GM20431 (cell line): ENCODE measurements at regions not wholly inside any gene's neighbourhood (a gene's known extent, or its start where the extent isn't known, plus 50 kb on each side); places are given as distances from the start of the nearest gene placed in this dataset.
"Not testable (repeated sequence)": the region's sequence is repeated elsewhere in the genome, so short reads cannot be mapped to it uniquely, and the experiment has no call there.

ENCODE experiments used
- in situ Hi-C: fragments of 300-500 bp; cut with MseI, MboI; formaldehyde crosslinking; loops from one replicate; pipeline ENCODE4 v1.15.0; 2020; ENCODE audit warnings: low sequenced_read_pairs; ENCODE audit not compliant: unreplicated experiment

DNA sequence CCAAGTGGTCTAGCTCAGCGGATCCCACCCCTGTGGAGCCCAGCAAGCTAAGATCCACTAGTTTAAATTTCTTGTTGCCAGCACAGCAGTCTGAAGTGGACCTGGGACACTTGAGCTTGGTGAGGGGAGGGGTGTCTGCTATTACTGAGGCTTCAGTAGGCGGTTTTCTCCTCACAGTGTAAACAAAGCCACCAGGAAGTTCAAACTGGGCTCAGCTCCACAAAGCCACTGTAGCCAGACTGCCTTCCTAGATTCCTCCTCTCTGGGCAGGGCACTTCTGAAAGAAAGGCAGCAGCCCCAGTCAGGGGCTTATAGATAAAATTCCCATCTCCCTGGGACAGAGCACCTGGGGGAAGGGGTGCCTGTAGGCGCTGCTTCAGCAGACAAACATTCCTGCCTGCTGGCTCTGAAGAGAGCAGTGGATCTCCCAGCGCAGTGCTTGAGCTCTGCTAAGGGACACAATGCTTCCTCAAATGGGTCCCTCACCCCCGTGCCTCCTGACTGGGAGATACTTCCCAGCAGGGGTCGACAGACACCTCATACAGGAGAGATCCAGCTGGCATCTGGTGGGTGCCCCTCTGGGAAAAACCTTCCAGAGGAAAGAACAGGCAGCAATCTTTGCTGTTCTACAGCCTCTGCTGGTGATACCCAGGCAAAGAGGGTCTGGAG lies 148.6 kb upstream of the PDE4D start:
- in situ Hi-C loops, result not testable (repeated sequence)

DNA sequence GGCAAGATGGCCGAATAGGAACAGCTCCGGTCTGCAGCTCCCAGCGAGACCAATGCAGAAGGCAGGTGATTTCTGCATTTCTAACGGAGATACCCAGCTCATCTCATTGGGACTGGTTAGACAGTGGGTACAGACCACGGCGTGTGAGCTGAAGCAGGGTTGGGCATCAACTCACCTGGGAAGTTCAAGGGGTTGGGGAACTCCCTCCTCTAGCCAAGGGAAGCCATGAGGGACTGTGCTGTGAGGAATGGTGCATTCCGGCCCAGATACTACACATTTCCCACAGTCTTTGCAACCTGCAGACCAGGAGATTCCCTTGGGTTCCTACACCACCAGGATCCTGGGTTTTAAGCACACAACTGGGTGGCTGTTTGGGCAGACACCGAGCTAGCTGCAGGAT lies 148.0 kb upstream of the PDE4D start:
- in situ Hi-C loops, result not testable (repeated sequence)

DNA sequence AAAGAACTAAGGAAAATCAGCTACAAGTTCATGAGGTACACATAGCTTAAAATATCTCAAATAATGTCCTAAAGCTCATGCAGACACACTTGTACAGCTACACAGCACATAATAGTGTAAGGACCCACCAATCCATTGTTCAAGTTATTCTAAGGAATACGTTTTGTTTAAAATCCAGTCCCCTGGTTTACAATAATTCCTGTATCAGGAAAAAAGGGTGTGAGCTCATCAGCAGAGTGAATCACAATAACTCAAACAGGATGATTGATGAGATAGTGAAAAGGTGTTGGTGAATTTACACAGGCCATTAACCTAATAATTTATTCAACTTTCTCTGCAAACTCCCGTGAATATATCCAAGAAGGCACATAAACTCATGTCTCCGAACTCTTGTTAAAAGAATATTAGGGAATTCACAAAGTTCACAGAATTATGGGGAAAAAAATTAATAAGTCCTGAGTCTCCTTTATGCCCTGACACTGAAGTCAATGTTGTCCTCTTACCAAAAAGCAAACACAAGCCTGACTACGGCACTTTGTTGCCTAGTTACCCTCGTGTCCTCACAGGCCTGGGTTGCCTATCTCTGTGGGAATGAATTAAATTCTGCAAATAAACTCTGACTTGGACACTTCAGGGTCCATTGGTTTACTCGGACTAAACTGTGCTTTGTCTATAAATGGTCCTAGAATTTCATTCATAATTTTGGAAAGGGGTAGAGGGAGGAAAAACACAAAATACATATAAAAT lies 142.8 kb upstream of the PDE4D start:
- in situ Hi-C loops, result no loop called here

DNA sequence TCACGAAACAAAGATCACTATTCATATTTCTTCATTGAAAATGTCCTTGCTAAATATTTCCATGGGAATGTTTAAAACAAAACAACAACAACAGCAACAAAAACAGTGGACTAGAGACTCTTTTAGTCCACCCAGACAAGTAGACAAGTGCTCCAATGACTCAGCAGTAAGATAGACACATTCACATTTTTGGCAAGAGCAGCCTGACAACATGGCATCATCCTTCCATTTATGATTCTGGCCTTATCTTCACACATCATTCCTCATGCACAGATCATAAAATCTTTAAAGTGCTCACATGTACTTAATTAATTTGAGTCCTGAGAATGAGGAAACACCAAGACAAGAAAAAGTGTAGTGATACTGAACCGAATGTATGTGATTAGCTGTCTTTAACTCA lies 132.6 kb upstream of the PDE4D start:
- in situ Hi-C loops, result no loop called here

DNA sequence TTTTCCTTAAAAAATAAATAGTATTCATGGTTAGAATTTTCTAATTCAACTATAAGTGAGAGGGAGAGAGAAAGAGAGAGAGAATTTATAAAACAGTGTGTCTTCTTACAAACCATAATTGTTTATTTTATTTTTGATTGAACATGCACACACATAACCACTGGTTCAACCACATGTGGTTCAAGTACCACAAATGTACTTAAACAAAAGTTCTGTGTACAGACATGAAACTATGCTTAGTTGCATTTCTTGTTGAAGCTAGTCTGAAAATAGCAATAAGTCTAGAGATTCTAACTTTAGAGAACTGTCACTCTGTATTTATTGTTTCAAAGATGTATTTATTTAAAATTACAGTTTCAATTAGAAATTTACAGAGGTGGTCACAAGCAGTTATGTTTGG lies 130.6 kb upstream of the PDE4D start:
- in situ Hi-C loops, result no loop called here

DNA sequence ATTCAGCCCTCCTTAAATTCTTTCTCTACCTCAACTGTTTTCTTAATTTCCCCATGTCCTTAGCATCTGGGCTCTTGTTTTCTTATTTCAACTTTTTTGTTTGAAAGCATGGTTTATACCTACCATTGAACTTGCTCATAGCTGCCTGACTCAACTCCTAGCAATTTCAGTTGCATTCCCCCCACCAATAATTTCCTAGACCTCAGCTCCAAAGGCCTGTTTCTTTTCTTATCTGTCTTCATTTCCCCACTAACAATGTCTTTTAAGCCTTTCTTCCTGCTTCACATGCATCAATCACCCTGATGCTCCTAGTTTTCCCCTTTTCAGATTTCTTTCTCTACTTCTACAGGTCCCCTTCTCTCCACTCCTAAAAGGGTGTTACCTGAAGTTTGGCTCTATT lies 129.7 kb upstream of the PDE4D start:
- in situ Hi-C loops, result no loop called here

DNA sequence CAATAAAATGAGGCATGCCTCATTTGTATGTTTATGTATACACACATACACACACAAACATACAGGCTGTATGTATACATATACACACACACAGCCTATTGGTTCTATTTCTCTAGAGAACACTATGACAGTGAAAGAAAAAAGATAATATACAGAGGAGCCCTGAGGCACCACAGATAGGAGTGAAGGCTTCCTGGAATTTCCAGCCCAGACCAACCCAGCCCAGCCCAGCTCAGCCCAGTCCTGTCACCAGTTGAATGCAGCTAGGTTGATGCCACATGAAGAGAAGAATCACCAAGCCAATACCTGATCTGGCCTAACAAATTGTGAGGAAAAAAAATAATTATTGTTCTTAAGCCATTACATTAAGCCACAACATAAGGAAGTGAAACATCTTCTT lies 126.9 kb upstream of the PDE4D start:
- in situ Hi-C loops, result no loop called here

DNA sequence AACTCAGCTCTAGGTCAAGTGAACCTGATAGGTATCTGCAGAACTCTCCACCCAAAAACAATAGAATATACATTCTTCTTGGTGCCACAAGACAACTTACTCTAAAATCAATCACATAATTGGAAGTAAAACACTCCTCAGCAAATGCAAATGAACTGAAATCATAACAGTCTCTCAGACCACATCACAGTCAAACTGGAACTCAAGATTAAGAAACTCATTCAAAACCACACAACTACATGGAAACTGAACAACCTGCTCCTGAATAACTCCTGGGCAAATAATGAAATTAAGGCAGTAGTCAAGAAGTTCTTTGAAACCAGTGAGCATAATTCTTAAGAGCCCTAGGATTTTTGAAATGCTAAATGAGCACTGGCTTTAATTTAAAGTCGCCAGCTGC lies 125.4 kb upstream of the PDE4D start:
- in situ Hi-C loops, result not testable (repeated sequence)

DNA sequence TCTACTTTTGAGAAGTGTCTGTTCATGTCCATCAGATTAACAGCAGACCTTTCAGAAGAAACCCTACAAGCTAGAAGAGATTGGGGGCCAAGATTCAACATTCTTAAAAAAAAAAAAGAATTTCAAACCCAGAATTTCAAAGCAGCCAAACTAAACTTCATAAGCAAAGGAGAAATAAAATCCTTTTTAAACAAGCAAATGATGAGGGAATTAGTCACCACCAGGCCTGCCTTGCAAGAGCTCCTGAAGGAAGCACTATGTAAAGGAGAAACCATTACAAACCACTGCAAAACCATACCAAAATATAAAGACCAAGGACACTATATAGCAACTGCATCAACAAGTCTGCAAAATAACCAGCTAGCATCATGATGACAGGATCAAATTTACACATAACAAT lies 124.6 kb upstream of the PDE4D start:
- in situ Hi-C loops, result no loop called here

DNA sequence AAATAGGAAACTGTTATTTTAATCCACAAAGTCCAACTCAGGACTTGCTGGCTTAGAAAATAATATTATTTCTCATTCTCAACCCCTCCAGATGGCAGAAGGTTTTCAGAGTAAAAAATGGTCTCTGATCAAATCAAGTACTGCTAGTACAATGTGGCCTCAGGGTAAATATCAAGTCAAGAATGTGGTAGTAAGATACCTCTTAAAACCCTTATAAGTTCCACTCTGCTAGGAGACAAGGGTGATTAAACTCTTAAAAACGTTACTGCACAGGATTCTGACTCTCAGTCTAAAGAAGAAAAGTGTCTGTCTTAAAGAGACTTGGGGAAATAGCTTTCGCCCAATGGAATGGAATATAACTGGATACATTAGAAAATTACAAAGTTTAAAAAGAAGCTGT lies 120.8 kb upstream of the PDE4D start:
- in situ Hi-C loops, result no loop called here

DNA sequence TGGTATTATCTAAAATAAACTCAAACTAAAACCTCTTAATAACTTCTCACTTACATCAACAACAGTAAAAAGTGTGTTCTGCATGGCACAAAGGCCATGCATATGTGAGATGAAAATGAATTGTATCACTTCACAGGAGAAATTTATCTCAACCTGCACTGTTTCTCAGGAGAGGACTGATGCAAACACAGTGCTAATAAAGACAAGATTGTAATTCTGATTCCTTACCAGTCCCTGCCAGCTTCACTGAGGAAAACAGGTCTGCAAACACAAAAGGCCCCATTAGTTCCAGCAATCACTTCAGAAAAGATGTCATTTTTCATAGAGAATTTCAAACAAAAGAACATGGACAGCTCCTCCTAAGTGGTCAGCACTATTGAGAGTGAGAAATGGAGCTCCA lies 117.3 kb upstream of the PDE4D start:
- in situ Hi-C loops, result no loop called here

DNA sequence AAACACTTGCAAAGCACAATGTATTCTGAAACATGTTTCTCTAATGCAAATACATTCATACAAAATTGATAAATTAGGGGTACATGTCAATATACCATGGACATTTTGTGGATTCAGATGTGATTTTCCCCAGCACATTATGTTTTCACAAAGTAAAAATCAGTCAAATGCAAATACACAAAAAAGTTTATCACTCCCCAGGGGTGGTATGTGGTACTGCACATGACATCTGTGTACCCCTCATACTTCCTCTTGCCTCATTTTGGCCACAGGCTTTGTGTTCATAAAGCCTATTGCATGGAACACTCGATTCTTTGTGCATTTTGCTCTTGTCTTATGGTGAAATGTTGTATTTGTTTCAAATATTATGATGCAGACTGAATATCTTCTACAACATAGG lies 116.8 kb upstream of the PDE4D start:
- in situ Hi-C loops, result no loop called here

DNA sequence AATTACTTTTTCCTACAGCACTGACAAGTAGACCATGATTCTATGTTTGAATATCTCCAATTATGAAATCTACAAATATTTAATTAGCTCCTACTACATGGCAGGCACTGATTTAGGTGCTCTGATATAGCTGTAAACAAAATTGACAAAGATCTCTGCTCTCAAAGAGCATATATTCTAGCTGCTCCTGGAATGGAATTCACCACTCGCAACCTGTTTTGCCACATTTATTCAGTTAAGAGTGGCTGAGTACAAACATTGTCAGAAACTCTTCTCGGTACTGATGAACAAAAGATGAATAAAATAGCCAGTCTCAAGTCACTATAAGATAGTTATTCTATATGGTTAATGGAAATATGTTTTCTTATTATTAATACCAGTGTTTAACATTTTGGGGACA lies 114.2 kb upstream of the PDE4D start:
- in situ Hi-C loops, result no loop called here

DNA sequence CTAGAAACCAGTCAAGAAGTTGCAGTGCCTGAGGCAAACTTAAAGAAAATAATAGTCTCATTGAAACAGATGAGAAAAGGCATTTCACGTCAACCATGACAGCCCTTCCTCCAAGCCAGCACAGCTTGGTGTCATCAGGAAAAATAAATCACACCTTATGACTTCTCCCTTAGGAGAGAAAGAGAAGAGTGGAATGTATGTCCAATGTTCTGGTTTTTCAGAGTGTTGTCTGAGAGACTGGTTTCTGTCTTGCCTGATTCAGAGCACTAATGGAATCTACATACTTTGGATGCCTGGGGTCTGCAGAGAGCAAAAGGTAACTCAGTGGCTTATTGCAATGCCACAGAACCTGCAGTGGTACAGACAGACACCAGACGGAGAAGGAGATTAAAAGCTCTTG lies 105.5 kb upstream of the PDE4D start:
- in situ Hi-C loops, result no loop called here

DNA sequence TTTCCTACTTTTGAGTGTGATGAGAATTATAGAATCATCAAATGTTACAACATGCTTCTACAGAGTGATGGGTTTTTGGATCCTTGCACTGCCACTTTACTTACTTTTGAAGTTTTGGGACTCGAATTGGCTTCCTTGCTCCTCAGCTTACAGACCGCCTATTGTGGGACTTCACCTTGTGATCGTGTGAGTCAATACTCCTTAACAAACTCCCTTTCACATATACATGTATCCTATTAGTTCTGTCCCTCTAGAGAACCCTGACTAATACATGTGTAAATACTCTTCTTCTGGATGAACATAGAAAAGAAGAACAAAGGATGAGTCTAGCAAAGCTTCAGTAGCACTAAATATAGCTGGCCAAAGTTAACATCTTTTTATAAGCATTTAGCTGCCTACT lies 98.7 kb upstream of the PDE4D start:
- in situ Hi-C loops, result no loop called here

DNA sequence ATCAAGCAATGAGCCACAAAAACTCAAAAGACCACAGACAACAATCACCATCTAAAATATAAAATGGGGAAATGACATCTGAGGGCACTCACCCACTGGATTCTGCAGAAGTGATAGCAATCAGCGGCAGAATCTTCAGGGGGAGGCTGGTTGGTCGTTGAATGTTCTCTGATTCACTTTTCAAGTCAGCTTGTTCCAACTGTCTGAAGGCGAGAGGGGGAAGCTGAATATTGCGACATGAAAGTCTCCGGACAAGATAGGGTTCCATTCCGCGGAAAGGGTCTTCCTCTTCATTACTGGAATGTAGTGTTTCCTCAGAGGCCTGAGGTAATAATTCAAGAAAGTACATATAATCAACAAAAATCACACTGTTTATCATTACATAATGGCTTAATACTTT lies 94.9 kb upstream of the PDE4D start:
- in situ Hi-C loops, result no loop called here

DNA sequence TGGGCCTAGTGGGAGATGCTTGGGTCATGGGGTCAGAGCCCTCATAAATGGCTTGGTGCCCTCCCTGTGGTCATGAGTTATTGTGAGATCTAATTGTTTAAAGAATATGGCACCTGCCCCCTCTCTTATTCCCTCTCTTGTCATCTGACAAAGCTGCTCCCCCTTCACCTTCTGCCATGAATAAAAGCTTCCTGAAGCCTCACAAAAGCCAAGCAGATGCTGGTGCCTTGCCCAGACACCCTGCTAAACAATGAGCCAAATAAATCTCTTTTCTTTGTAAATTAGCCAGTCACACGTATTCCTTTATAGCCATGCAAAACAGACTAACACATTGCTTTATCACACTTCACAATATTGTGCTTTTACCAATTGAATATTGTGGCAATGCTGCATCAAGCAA lies 82.8 kb upstream of the PDE4D start:
- in situ Hi-C loops, result no loop called here

DNA sequence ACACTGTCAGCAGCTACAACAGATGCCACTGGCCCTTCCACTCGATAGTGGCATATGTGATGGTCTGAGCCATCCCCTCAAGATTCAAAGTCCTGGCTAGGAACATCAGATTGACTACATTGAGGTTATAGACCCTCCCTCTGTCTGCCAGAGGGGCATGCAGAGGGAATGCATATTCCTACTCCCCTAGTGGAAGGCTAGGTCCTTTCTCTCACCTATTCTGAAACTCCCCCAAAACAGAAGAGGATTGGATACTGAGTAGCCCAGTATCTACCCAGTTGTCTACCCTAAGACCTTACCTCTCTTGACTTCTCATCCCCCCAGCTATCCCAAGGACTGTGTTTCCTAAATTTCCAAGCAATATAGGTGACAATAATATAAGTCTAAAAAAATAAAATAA lies 78.5 kb upstream of the PDE4D start:
- in situ Hi-C loops, result no loop called here

DNA sequence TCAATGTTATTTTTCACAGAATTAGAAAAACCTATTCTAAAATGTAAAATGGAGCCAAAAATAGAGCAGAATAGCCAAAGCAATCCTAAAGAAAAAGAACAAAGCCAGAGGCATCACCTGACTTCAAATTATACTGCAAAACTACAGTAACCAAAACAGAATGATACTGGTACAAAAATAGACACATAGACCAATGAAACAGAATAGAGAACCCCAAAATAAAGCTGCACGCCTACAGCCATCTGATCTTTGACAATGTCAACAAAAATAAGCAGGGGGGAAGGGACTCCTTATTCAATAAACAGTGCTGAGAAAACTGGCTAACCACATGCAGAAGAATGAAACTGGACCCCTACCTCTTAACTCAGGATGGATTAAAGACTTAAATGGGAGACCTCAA lies 65.8 kb upstream of the PDE4D start:
- in situ Hi-C loops, result no loop called here

DNA sequence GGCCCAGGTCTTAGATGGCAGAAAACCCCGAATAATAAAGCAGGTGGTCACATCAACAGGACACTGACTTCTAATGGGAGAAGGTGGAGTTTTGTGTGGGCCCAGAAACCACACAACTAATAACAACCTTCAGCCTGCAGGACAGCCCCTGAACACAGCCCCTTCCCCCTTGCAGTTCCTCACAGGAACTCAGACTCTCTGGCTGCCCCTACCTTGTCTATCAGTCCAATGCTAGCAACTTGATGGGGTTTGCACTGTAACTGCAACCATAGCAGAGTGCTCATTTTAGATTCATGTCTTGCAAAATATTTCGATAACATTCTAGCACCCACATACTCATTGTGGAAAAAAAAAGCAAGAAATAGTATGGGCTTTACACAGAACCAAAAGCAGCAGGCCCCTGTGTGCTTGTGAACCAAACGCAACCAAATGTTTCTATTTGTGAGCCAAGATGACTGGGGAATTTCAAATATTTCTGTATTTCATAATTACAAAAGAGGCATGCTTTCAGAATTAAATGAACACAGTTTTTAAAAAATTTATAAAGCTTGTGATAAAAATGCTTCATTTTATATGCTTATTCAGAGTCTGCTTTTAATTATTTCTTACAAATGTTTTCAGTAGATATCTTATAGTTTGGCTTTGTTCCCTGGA lies 62.7 kb upstream of the PDE4D start:
- in situ Hi-C loops, result no loop called here

DNA sequence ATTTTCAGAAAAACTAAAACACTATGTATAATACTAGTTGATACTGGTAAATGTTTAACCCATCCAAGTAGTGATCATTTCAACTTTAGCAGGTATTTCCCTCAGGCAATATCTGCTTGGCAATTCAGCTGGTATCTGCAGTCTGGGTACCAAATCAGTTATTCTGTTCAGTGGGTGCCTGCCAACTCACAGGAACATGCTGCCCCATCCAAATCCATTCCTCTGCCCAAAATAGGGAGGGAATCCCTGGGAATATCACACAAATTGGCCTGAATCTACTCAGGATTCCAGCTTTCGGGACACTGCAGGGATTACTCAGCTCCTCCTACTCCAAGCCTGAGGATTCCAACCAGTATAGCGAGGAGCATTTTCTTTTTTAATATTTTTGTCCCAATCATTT lies 61.7 kb upstream of the PDE4D start:
- in situ Hi-C loops, result no loop called here
